Hematopoietic multipotent progenitor cell treated with erythropoietin and hydrocortisone succinate and interleukin-3 and kit ligand, for 15 days (in vitro differentiated cells): ENCODE measurements at regions not wholly inside any gene's neighbourhood (a gene's known extent, or its start where the extent isn't known, plus 50 kb on each side); places are given as distances from the start of the nearest gene placed in this dataset.
"Not testable (repeated sequence)": the region's sequence is repeated elsewhere in the genome, so short reads cannot be mapped to it uniquely, and the experiment has no call there.

ENCODE experiments used
- DNase-seq: peaks from one replicate; pipeline ENCODE4 v3.0.0-alpha.2; 2015; ENCODE audit warnings: low spot score

GRCh38 chr5:124796495-124796894, 50.1 kb upstream of the ZNF608 start:
- no peak for DNase-seq

- no peak for DNase-seq
These were observed 51.2 kb upstream of the ZNF608 start for GRCh38 chr5:124797665-124798087.

DNA sequence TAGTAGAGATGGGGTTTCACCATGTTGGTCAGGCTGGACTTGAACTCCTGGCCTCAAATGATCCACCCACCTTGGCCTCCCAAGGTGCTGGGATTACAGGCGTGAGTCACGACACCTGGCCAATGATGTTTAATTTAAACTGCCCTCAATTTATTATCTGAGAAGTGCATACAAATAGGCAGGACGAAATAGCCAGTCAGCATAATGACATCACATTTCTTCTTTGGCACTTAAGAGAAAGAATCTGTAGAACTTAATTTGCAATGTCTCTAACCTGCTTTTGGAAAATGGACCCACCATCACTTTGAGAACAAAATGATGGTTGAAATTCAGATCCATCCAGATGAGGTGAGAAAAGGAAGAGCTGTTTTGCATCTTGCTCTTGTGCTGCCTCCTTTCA, 52.5 kb upstream of the ZNF608 start:
- DNase-seq = no peak

GRCh38 chr5:124801551-124801950, 55.1 kb upstream of the ZNF608 start:
- DNase-seq = no peak

DNA sequence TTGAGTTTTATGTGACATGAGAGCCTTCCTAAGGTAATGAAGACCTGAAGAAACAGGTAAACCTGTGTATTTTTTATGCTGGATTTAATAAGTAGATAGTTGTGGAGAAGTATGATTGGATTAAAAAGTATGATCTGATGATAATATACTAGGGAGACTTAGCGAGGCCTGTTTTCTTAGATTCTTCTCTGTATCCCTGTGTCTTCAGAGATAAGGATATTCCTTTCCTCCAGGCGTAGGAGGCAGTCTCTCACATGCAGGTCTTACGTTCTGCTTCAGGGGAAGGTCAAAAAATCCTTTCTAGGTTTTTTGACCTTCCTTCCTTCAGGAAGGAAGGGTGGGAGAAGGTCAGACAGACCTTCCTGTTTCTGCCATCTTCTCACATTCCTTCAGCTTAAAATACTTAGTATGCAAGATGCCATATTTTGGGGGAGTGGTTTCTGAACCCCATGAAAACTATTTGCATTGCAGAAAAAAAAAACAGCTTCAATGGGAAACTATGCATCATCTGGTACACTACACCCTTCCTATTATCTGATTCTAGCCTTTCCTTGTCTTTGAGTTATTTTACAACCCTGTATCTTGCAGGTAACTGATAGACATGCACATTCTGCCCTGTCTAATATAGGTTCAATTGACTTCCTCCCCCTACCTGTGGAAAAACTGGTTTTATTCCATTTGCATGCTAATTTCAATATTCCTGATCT, 57.3 kb upstream of the ZNF608 start:
- DNase-seq = no peak

DNA sequence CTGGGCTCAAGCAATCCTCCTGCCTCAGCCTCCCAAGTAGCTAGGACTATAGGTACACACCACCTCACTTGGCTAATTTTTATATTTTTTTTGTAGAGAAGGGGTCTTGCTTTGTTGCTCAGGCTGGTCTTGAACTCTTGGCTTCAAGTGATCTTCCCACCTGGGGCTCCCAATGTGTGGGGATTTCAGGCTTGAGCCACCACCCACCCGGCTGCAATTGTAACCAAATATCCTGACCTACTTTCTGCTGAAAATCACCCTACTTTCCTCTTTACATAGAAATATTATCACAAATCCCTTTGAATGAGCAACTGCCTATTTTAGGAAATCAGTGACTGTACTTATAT, 59.6 kb upstream of the ZNF608 start:
- no peak for DNase-seq

DNA sequence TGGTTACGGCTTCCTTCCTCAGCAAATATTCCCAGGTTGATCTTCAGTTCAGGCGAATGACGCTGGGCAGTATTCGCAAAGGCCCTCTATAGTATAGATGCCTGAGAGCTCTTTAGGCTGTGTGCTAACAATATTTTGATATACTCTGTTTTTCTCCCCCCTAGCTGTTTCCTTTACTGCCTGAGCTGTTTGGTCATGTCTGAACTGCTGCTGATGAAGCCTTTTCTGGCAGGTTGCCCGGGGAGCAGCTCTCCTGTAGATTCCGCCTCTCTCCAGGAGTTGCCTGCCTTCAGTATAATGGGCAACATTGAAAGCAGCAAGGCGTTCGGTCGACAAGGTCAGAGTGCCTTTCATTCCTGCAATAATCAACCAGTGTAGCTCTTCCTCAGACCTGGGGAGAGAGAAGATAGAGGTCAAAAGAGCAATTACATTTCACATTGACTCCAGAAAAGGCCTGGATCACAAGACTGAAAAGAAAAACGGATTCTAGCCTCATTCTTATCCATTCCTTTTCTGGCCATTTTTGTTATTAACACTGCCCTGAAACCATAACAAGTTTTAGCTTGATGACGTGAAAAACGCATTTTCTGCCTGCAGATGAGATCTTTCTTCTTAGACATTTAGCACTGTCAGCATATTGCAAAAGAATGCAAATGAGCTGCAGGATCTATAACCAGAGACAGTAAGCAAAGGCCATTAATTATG, 60.1 kb upstream of the ZNF608 start:
- no peak for DNase-seq

GRCh38 chr5:124808842-124809268, 62.4 kb upstream of the ZNF608 start:
- no peak for DNase-seq

DNA sequence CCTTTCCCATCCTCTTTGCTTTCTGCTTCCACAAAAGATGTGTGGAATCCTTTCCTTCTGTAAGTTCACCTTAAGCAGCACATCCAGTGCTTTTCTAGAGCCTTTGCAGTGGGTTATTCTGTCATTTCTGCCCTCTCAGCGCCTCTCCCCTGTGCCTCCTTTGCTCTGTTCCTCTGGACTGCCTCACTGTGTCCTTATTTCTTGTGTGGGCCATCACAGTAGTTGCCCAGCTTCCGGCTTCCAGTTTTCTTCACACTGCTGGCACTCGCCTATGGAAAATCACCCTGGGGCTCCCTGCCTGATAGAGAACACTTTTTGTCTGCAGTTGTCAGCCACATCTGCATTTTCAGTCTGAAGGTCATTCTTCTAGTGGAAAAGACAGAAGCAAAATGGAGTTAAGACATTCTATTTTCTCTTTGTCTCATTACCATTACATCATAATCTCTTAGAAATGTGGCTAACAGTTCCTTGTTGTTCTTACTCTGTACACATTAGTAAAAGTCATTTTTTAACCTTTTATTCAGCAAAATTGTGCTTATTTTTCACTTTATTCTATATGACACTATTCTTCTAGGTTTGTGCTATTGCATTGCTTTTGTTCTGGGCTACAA, 64.1 kb upstream of the ZNF608 start:
- DNase-seq = no peak

- no peak for DNase-seq
These were observed 66.4 kb upstream of the ZNF608 start for GRCh38 chr5:124812771-124813358.

- DNase-seq = no peak
These were observed 69.9 kb upstream of the ZNF608 start for GRCh38 chr5:124816381-124816780.

DNA sequence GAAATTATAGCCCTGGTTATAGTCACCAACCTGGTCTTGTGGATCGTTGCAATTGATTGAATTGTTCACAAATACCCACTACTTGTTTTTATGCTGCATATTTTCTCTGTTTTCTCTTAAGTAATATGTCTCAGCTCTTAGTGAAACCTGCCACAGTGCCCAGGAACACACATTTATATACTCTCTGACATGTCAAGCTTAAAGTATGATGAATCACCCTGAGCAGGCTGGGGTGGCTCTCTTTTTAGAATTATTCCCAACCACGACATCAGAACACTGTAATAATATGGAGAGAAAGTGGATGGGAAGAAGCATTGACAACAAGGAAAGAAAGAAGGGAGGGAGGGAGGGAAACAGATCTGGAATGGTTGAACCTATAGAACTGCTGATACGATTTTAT, 72.8 kb upstream of the ZNF608 start:
- DNase-seq = no peak

- DNase-seq = no peak
These were observed 76.2 kb upstream of the ZNF608 start for GRCh38 chr5:124822647-124823046.

DNA sequence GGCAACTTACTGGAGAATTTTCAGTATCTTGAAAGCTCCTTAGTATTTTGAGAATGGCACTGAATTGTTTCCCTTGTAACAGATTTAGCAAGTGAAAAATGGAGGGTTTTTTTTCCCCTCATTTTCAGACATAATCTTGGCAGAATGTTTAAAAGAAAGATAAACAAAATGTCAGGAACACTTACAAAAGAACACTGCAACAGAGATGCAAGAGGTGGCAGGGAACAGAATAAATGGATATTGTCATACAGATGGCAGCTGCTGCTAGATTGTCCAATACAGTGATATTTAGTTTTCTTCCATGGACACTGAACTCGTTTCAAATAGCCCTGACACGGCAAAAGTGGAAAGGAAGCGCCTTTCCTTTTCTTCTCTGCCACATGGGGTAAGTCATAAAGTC, 76.9 kb upstream of the ZNF608 start:
- no peak for DNase-seq

- DNase-seq = no peak
These were observed 78.3 kb upstream of the ZNF608 start for GRCh38 chr5:124824637-124825158.

DNA sequence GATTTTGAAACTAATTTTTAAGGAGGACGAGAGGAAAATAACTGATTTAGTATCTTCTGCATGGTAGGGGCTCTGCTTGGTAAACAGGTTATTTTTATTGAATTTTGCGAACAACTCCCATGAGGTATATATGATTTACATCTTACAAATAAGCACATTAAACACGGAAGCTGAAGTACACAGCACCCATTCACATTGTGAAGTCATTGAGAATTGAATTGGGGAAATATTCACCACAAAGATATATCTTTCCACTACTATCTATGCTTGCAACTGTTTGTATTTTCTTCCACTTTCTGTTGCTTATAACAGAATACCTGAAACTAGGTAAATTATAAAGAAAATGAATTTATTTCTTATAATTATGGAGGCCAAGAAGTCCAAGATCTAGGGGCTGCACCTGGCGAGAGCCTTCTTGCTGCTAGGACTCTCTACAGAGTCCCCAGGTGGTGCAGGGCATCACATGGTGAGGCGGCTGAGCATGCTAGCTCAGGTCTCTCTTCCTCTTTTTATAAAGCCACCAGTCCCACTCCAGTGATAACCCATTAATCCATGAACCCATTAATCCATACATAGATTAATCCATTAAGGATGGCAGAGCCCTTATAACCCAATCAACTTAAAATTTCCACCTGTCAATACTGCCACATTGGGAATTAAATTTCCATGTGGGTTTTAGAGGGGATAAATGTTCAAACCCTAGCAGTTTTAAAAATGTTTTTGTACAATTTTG, 79.0 kb upstream of the ZNF608 start:
- no peak for DNase-seq

GRCh38 chr5:124825983-124826337, 79.5 kb upstream of the ZNF608 start:
- no peak for DNase-seq

DNA sequence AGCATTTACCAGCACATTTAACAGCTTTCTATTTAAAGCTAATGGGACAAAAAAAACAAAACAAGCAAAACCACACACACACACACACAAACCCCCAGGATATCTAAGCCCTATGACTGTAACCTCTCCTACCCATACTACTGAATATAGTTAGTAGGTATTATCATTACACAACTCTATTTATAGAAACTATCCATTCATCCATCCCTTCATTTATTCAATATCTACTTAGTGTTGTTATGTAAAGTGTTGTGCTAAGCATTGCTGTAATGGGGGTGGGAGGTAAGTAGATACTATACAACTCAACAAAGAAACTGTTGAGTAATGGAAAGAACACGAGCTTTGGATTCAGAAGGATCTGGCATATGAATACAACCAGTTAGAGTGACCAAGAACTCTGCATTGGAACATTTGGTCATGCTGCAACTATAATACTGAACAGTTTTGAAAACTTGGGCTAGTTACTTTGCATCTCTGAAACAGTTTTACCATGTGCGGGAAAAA, 82.3 kb upstream of the ZNF608 start:
- DNase-seq = no peak

- DNase-seq = no peak
These were observed 85.3 kb upstream of the ZNF608 start for GRCh38 chr5:124831687-124832240.

DNA sequence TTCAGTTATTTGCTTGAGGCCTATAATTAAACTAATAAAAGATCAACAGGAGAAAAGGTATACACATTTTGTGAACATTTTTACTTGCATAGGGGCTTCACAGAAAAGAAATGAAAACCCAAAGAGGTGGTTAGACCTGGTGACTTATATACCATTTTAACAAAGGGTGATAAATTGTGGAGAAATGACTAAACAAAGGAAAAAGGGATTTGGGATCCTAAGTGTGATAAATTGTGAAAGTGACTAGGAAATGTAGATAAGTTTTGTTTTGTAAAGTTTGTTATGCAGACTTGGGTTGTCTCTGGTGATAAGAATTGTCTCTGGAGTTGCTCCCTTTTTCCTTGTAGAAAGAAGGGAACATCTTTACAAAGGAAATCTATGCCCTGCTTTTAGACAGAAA, 86.1 kb upstream of the ZNF608 start:
- no peak for DNase-seq

DNA sequence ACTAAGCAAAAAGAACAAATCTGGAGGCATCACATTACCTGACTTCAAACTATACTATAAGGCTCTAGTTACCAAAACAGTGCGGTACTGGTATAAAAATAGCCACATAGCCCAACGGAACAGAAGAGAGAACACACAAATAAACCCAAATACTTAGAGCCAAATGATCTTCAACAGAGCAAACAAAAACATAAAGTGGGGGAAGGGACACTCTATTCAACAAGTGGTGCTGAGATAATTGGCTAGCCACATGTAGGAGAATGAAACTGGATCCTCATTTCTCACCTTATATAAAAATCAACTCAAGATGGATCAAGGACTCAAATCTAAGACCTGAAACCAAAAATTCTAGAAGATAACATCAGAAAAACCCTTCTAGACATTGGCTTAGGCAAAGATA, 89.9 kb upstream of the ZNF608 start:
- DNase-seq = not testable (repeated sequence)
